PC-3 (cell line): ENCODE measurements at regions not wholly inside any gene's neighbourhood (a gene's known extent, or its start where the extent isn't known, plus 50 kb on each side); places are given as distances from the start of the nearest gene placed in this dataset.

ENCODE experiments used
- ATAC-seq: fragments of 200-7000 bp; cut with Tn5 transposase; 2 replicates; pipeline ENCODE4 v1.9.1; 2020; ENCODE audit warnings: mild to moderate bottlenecking, moderate library complexity
- BruUV-seq: library from RNA; stranded (reverse); fragments of 400-500 nt; replicated peaks from 2 replicates; lab custom pipeline; 2021; lab: Mats Ljungman, UMichigan
- CTCF ChIA-PET: fragments of 300-600 bp; sonication (Branson Sonifier 250); formaldehyde crosslinking; loops from one replicate; lab custom pipeline; 2022; ENCODE audit warnings: antibody characterized with exemption; lab: Charles Lee
- POLR2A ChIA-PET: fragments of 300-600 bp; sonication (Branson Sonifier 250); formaldehyde crosslinking; loops from one replicate; lab custom pipeline; 2022; ENCODE audit warnings: antibody characterized with exemption; ENCODE audit not compliant: unreplicated experiment; lab: Charles Lee
- DNase-seq: peaks from one replicate; pipeline ENCODE4 v3.0.0-alpha.2; 2015
- H2AFZ ChIP-seq: fragments of 300-600 bp; sonication (generic); 2 replicates; pipeline ENCODE4 v1.6.0; 2016; ENCODE audit warnings: antibody characterized with exemption, low read length
- H3F3A ChIP-seq: fragments of 300-600 bp; sonication (generic); one replicate; pipeline ENCODE4 v1.6.0; 2017; ENCODE audit warnings: antibody characterized with exemption, low read length, control low read depth, mild to moderate bottlenecking; ENCODE audit not compliant: unreplicated experiment
- H3K27ac ChIP-seq: fragments of 300-600 bp; sonication (generic); 2 replicates; pipeline ENCODE4 v1.5.1; 2016; ENCODE audit warnings: mild to moderate bottlenecking, low read length
- H3K27me3 ChIP-seq: fragments of 300-600 bp; sonication (generic); 2 replicates; pipeline ENCODE4 v1.6.1; 2016; ENCODE audit warnings: low read length, mixed read lengths
- H3K36me3 ChIP-seq: fragments of 300-600 bp; sonication (generic); 2 replicates; pipeline ENCODE4 v1.6.1; 2016; ENCODE audit warnings: low read depth, mixed run types, low read length, mixed read lengths
- H3K4me1 ChIP-seq: fragments of 300-600 bp; sonication (generic); 2 replicates; pipeline ENCODE4 v1.5.1; 2016; ENCODE audit warnings: low read length; ENCODE audit not compliant: insufficient read depth
- H3K4me2 ChIP-seq: fragments of 300-600 bp; sonication (generic); 2 replicates; pipeline ENCODE4 v1.6.0; 2016; ENCODE audit warnings: low read length
- H3K4me3 ChIP-seq: fragments of 300-600 bp; sonication (generic); 2 replicates; pipeline ENCODE4 v1.5.1; 2016; ENCODE audit warnings: mild to moderate bottlenecking, low read length, mixed read lengths
- H3K79me2 ChIP-seq: fragments of 300-600 bp; sonication (generic); 2 replicates; pipeline ENCODE4 v1.6.1; 2017; ENCODE audit warnings: low read length, mixed read lengths
- H3K9ac ChIP-seq: fragments of 300-600 bp; sonication (generic); 2 replicates; pipeline ENCODE4 v1.6.0; 2016; ENCODE audit warnings: mild to moderate bottlenecking, low read length
- H3K9me2 ChIP-seq: fragments of 300-600 bp; sonication (generic); replicated peaks from 2 replicates; pipeline ENCODE4 v1.6.1; 2016; ENCODE audit warnings: mixed run types, low read length, mixed read lengths
- H3K9me3 ChIP-seq: fragments of 300-600 bp; sonication (generic); 2 replicates; pipeline ENCODE4 v1.6.1; 2016; ENCODE audit warnings: low read length, mixed read lengths
- H4K20me1 ChIP-seq: fragments of 300-600 bp; sonication (generic); 2 replicates; pipeline ENCODE4 v1.6.1; 2016; ENCODE audit warnings: low read length, mixed read lengths
- CTCF ChIP-seq: fragments of 300-600 bp; sonication (generic); conservative IDR thresholded peaks from 2 replicates; pipeline ENCODE4 v1.5.1; 2017; ENCODE audit warnings: antibody characterized with exemption, low read depth, mild to moderate bottlenecking, low read length
- EZH2 ChIP-seq: fragments of 300-600 bp; sonication (generic); IDR thresholded peaks from one replicate; pipeline ENCODE4 v1.6.1; 2017; ENCODE audit warnings: antibody characterized with exemption, mild to moderate bottlenecking, low read length; ENCODE audit not compliant: unreplicated experiment
- EZH2phosphoT487 ChIP-seq: fragments of 300-600 bp; sonication (generic); IDR thresholded peaks from 2 replicates; pipeline ENCODE4 v1.6.1; 2018; ENCODE audit warnings: mild to moderate bottlenecking, antibody characterized with exemption, low read length, borderline replicate concordance
- intact Hi-C: fragments of 100-400 bp; cut with micrococcal nuclease; formaldehyde crosslinking; loops from 2 replicates; pipeline ENCODE4 v1.9.0; 2023

GRCh38 chr12:124617615-124618014 lies 50.2 kb upstream of the NCOR2 start:
- Histone ChIP-seq H3K9me2 (no peaks in the 10 kb centered on the region), H3K9ac (no peak overlapping the region), H3K36me3 (no peaks in the 10 kb centered on the region), H4K20me1 (no peaks in the 10 kb centered on the region), H3K4me1 (0 out of 2 replicates have a peak, but pooled peaks cover 5% of the 10 kb centered on the region), H3K27me3 (no peaks in the 10 kb centered on the region), H3K4me3 (no peak overlapping the region), H3K4me2 (no peak overlapping the region), H3F3A (no peaks in the 10 kb centered on the region), H3K27ac (no peak overlapping the region), H3K79me2 (no peaks in the 10 kb centered on the region), H2AFZ (no peak overlapping the region), H3K9me3 (peaks cover 4% of the 10 kb centered on the region; the same call in 1 of the 2 replicates)
- ChIA-PET CTCF (no interaction called here), POLR2A (no interaction called here)
- ATAC-seq (peak; percentile 34), DNase-seq (no peak)
- intact Hi-C loops, result no loop called here
- TF ChIP-seq EZH2phosphoT487 (no peak), EZH2 (no peak), CTCF (no peak)
- no TSS peak for BruUV-seq
